GM12865 (cell line): ENCODE measurements at regions not wholly inside any gene's neighbourhood (a gene's known extent, or its start where the extent isn't known, plus 50 kb on each side); places are given as distances from the start of the nearest gene placed in this dataset.
A peak's percentile ranks its signal among the peaks of the same experiment; 100 is the strongest.

Experiments used
- DNase-seq: peaks from one replicate; pipeline ENCODE4 v3.0.0; 2010; ENCODE audit warnings: low read depth
- H3K4me3 ChIP-seq: 2 replicates; pipeline ENCODE4 v1.5.1; 2011; ENCODE audit warnings: mild to moderate bottlenecking, low read depth, low read length, control low read depth
- TF ChIP-seq, protein P1 (sequence below): IDR thresholded peaks from 2 replicates; pipeline ENCODE4 v1.5.1; 2011; ENCODE audit warnings: low read length, control low read depth, low read depth, inconsistent platforms; ENCODE audit not compliant: insufficient read depth; ENCODE audit errors: missing control alignments

DNA sequence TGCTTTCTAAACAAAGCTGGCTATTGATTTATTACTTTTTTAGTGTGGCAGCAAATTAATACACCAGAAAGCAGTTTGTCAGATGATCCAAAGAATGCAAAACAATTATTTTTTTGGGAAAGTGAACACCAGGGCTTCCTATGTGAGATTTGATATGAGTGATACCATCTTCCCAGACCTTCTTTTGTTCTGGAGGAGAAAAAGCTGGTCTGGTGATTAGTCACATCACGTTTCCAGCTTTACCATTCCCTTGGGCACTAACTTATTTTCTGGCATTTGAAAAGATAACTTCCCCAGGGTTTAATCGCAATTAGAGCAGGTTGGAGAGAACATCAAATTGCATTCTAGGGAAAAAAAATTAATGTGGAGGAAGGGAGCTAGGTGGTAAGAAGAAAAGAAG lies 182.9 kb upstream of the TANK start:
- no peak for DNase-seq
- TF ChIP-seq, protein P1, sequence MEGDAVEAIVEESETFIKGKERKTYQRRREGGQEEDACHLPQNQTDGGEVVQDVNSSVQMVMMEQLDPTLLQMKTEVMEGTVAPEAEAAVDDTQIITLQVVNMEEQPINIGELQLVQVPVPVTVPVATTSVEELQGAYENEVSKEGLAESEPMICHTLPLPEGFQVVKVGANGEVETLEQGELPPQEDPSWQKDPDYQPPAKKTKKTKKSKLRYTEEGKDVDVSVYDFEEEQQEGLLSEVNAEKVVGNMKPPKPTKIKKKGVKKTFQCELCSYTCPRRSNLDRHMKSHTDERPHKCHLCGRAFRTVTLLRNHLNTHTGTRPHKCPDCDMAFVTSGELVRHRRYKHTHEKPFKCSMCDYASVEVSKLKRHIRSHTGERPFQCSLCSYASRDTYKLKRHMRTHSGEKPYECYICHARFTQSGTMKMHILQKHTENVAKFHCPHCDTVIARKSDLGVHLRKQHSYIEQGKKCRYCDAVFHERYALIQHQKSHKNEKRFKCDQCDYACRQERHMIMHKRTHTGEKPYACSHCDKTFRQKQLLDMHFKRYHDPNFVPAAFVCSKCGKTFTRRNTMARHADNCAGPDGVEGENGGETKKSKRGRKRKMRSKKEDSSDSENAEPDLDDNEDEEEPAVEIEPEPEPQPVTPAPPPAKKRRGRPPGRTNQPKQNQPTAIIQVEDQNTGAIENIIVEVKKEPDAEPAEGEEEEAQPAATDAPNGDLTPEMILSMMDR = no peak
- no peak overlapping the region for H3K4me3 ChIP-seq

DNA sequence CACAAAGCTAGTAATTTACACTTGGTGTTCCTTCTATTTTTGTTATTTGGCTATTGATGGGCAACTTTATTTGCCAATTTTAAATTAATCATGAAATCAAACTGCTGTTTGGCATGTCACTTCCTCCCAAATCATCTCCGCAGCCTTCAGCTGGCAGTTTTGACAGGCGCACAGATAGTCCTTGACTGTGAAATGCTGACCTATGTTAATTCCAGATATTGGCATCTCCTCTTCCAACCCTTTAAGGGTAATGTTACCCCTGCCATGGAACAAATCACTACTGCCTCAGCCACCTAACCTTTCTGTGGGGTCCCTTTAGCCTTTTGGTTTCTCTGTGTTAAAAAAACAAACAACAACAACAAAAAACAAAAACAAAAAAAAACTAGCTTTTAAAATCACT lies 182.4 kb upstream of the TANK start:
- no peak for DNase-seq
- no peak overlapping the region for H3K4me3 ChIP-seq
- TF ChIP-seq, protein P1 = no peak

DNA sequence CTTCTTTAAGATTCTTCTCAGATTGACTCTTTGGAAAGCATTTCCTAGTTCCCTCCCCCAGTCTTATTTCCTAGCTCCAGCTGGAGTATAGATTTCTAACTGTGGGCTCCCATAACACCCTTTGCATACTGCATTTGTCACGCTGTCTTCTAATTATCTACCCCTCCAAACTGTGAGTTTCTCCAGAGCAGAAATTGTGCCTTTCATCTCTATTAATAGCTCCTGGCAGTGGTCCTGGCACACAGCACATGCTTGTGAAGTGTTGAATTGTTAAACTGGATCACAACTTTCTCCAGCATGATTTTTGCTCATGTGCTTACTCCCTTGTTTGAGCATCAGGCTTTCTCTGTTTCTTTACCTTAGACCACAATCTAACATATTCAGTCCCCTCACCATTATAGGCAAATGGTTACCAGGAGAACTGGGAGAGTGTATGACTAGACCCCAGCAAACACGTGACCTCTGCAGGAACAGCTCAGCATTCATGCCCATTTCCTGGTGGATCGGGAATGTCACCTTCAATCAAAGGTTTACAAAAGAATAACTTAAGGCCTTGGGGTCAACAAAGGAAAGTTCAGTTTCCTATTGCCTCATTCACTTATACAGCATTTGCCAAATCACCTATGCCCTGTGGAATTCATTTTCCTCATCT lies 175.7 kb upstream of the TANK start:
- DNase-seq = no peak
- TF ChIP-seq, protein P1 = no peak
- H3K4me3 ChIP-seq = no peak overlapping the region

DNA sequence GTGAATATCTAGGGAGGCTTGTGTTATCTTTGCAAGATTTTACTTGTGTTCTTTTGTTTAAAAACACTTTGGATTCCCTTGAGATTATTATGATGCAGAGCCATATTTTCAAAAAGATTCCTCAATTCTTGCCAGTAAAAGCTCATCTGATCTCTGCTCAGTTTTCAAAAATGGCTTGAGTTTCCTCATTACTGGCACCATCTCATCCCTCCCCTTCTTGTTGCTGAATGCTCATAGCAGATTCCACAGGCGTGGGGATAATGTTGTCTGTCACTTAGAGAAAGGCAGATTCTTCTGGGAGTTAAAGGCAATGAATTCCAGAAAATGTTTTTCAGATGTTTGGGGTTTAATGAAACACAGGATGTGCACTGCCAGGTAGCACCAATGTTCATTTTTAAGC lies 170.4 kb upstream of the TANK start:
- TF ChIP-seq, protein P1 = no peak
- no peak overlapping the region for H3K4me3 ChIP-seq
- DNase-seq = no peak

DNA sequence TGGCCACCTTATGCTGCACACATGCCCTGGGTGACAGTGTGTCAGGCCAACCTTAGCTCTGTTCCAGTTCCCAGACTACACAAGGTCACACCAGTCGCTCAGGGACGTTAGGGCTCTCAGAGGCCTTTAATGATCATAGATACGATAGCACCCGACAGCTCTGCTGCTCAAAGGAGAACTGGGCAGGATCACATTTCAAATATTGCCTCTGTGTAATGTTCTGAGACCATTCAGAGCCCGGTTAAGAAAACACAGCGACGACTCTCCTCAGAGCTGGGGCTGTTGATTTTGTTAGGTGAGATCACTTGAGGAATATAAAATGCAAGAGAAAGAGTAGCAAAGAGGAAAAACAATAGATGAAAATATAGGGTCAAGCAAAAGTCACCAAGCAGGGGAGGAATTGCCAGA lies 166.6 kb upstream of the TANK start:
- no peak for DNase-seq
- TF ChIP-seq, protein P1 = no peak

DNA sequence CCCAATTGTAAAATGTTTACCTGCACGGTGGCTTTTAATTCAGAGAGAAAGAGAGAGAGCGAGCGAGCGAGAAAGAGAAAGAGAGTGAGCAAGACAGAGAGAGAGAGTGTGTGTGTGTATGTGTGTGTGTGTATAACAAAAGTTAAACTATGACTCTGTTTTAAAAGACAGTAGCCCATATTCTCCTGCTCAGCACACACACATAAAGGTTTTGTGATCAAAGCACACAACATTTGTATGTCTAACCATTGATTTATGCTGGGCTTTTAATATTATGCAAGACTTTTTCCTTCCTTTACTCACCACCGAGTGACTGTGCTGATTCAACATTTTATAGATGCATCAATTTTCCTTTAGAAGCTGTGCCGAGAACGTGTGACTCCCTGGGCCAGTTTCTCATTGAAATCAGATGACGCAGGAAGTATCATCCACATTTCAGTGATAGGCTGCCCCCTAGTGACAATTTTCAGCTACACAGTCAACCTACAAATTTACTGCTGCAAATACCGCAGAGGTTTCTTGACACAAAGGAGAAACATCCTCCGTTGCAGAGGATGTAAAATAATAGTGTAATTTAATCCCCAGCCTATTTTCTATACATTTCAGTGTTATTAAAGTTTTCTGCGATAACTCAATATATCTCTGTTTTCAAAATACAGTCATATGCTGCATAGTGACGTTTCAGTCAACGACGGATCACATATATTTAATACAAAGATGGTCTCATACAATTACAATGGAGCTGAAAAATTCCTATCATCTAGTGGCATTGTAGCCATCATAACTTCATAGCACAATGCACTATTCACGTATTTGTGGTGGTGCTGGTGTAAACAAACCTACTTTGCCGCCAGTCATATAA lies 165.9 kb upstream of the TANK start:
- peak; percentile 78 for DNase-seq
- TF ChIP-seq, protein P1 = peak; percentile 76
- H3K4me3 ChIP-seq = no peak overlapping the region

More for the DNA sequence above, 166.6 kb upstream of the TANK start:
- H3K4me3 ChIP-seq = no peak overlapping the region
